ENCODE measurements at regions not wholly inside any gene's neighbourhood (a gene's known extent, or its start where the extent isn't known, plus 50 kb on each side); places are given as distances from the start of the nearest gene placed in this dataset.
A peak's percentile ranks its signal among the peaks of the same experiment; 100 is the strongest.

DNA sequence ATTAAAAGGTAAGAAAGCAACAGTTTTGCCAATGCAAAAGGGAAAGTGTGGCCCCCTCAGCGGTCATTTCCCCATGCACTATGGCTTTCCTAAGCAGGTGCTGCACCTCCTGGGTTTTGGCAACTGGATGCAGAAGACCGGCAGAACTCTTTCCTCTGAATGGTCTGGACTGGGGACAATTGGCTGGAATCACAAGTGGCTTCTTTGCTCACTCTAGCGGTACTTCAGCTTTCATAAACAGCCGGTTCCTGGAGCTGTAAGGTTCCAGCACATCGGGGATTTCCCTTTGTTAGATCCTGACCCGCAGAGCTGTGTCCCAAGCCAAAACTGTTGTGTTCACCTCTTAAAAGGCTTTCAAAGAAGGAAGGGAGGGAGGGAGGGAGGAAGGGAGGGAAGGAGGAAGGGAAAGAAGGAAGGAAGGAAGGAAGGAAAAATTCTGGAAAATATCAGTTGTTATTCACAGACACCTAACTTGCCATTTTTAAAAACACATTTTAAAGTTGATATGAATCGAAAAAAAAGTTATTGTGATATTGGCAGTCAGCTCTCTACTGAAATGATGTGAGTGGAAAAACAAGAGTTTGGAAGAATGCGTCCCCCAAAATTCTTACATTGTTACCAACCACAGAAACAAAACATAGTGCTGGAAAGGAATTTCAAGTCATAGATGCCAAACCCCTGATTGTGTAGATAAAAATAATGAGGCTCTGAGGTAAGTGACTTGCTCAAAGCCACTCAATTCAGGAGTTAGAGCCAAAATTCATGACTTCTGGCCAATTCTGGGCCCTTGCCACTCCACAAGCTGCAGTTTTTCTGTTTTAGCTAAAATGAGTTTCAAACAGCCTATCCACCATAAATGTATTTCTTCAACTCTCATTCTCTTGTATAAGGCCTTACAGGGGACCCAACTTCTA, 220.6 kb upstream of the HMGA2 start:
- DNase-seq = peak; percentile 92
- Histone ChIP-seq H3K4me1 (ENCODE audit: insufficient read depth, low read length) (peaks cover 73% of the 10 kb centered on the region), H3K27me3 (ENCODE audit: low read length) (no peaks in the 10 kb centered on the region), H2AFZ (ENCODE audit: low read length) (no peak overlapping the region), H3K9me3 (ENCODE audit: low read length) (no peaks in the 10 kb centered on the region), H3K4me3 (ENCODE audit: low read length) (peak overlapping the region; percentile 59), H3K36me3 (ENCODE audit: low read depth, low read length) (no peaks in the 10 kb centered on the region), H3K9me2 (replicated peaks; ENCODE audit: low read length) (no peaks in the 10 kb centered on the region), H3K9ac (ENCODE audit: low read length) (peak overlapping the region; percentile 86), H3K4me2 (ENCODE audit: low read length) (peak overlapping the region; percentile 83), H4K20me1 (ENCODE audit: low read length) (no peaks in the 10 kb centered on the region), H3K79me2 (ENCODE audit: low read length) (peaks cover 25% of the 10 kb centered on the region), H3F3A (ENCODE audit: low read length, unreplicated experiment) (peaks cover 28% of the 10 kb centered on the region), H3K27ac (ENCODE audit: low read length) (peak overlapping the region; percentile 96)
- intact Hi-C loops (cut with micrococcal nuclease) = loop anchor here (1.0 to 5.0 kb wide), 5 partner anchors 27 to 291 kb away; no protein-coding TSS in a partner anchor
- TF ChIP-seq EZH2phosphoT487 (IDR thresholded peaks at IDR 0.05; ENCODE audit: borderline replicate concordance, low read length) = no peak
- TF ChIP-seq EZH2 (IDR thresholded peaks at IDR 0.05; ENCODE audit: low read length, unreplicated experiment) = no peak
- TF ChIP-seq, protein P1, sequence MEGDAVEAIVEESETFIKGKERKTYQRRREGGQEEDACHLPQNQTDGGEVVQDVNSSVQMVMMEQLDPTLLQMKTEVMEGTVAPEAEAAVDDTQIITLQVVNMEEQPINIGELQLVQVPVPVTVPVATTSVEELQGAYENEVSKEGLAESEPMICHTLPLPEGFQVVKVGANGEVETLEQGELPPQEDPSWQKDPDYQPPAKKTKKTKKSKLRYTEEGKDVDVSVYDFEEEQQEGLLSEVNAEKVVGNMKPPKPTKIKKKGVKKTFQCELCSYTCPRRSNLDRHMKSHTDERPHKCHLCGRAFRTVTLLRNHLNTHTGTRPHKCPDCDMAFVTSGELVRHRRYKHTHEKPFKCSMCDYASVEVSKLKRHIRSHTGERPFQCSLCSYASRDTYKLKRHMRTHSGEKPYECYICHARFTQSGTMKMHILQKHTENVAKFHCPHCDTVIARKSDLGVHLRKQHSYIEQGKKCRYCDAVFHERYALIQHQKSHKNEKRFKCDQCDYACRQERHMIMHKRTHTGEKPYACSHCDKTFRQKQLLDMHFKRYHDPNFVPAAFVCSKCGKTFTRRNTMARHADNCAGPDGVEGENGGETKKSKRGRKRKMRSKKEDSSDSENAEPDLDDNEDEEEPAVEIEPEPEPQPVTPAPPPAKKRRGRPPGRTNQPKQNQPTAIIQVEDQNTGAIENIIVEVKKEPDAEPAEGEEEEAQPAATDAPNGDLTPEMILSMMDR (conservative IDR thresholded peaks at IDR 0.05; ENCODE audit: low read depth, low read length) = no peak
- ATAC-seq = peak; percentile 60
- ChIA-PET POLR2A (ENCODE audit: unreplicated experiment) (interaction anchor here (0.5 to 1.6 kb wide), 3 partner anchors 45 to 301 kb away, joined by 3 to 4 read pairs (median 3); no protein-coding TSS in a partner anchor), CTCF (interaction anchor here (0.6 to 2.4 kb wide), 5 partner anchors 15 to 95 kb away, joined by 4 to 25 read pairs (median 9); no protein-coding TSS in a partner anchor)
- BruUV-seq (replicated peaks) = TSS peak; percentile 77

DNA sequence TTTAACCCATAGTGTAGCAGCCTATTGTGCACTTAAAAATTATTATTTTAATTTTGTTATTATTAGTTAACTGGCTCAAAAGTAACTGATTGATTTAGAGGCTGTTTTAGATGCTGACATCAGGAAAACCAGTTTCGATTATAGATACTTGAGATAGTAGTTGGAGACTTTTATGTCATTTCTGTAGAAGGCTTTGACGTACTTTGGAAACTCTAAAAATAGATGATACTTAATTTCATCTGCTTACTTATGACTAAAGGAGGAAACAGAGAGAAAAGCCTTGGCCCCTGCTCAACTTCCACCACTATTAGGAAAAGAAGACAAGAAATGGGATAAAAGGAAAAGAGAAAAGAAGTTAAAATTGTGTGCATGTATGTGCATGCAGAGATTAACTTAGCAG, 219.3 kb upstream of the HMGA2 start:
- H3F3A ChIP-seq (ENCODE audit: low read length, unreplicated experiment) = peaks cover 29% of the 10 kb centered on the region
- no peaks in the 10 kb centered on the region for H4K20me1 ChIP-seq (ENCODE audit: low read length)
- H3K9ac ChIP-seq (ENCODE audit: low read length) = peak overlapping the region; percentile 86
- ChIA-PET POLR2A (ENCODE audit: unreplicated experiment) (interaction anchor here (0.6 kb wide), 1 partner anchor 53 kb away, joined by 5 read pairs; no protein-coding TSS in a partner anchor), CTCF (no interaction called here)
- peaks cover 84% of the 10 kb centered on the region for H3K4me1 ChIP-seq (ENCODE audit: insufficient read depth, low read length)
- no peaks in the 10 kb centered on the region for H3K27me3 ChIP-seq (ENCODE audit: low read length)
- no peak overlapping the region for H2AFZ ChIP-seq (ENCODE audit: low read length)
- no peaks in the 10 kb centered on the region for H3K9me3 ChIP-seq (ENCODE audit: low read length)
- DNase-seq (no peak), ATAC-seq (no peak)
- H3K4me2 ChIP-seq (ENCODE audit: low read length) = peak overlapping the region; percentile 83
- BruUV-seq (replicated peaks) = no TSS peak
- no peaks in the 10 kb centered on the region for H3K36me3 ChIP-seq (ENCODE audit: low read depth, low read length)
- no peaks in the 10 kb centered on the region for H3K9me2 ChIP-seq (replicated peaks; ENCODE audit: low read length)
- TF ChIP-seq, protein P1 (conservative IDR thresholded peaks at IDR 0.05; ENCODE audit: low read depth, low read length) = no peak
- TF ChIP-seq EZH2 (IDR thresholded peaks at IDR 0.05; ENCODE audit: low read length, unreplicated experiment) = no peak
- TF ChIP-seq EZH2phosphoT487 (IDR thresholded peaks at IDR 0.05; ENCODE audit: borderline replicate concordance, low read length) = no peak
- H3K27ac ChIP-seq (ENCODE audit: low read length) = peak overlapping the region; percentile 96
- intact Hi-C loops (cut with micrococcal nuclease) = no loop called here
- peaks cover 25% of the 10 kb centered on the region for H3K79me2 ChIP-seq (ENCODE audit: low read length)
- H3K4me3 ChIP-seq (ENCODE audit: low read length) = no peak overlapping the region
